Left ventricle myocardium inferior (tissue), 1 donor: ENCODE measurements at regions not wholly inside any gene's neighbourhood (a gene's known extent, or its start where the extent isn't known, plus 50 kb on each side); places are given as distances from the start of the nearest gene placed in this dataset.

ENCODE experiments used
- DNase-seq: peaks from one replicate; pipeline ENCODE4 v3.0.0-alpha.2; 2020
- H3K27ac ChIP-seq: fragments of 200-600 bp; replicated peaks from 2 replicates; pipeline ENCODE4 v1.8.0; 2021
- H3K27me3 ChIP-seq: fragments of 200-600 bp; 2 replicates; pipeline ENCODE4 v1.8.0; 2021; ENCODE audit warnings: low read depth
- H3K36me3 ChIP-seq: fragments of 200-600 bp; 2 replicates; pipeline ENCODE4 v1.8.0; 2021
- H3K4me1 ChIP-seq: fragments of 200-600 bp; 2 replicates; pipeline ENCODE4 v1.8.0; 2021
- H3K4me3 ChIP-seq: fragments of 200-600 bp; 2 replicates; pipeline ENCODE4 v1.8.0; 2021; ENCODE audit warnings: mild to moderate bottlenecking, moderate library complexity
- H3K9me3 ChIP-seq: fragments of 200-600 bp; replicated peaks from 2 replicates; pipeline ENCODE4 v1.8.0; 2021
- intact Hi-C: fragments of 100-400 bp; cut with micrococcal nuclease; formaldehyde crosslinking; loops from one replicate; pipeline ENCODE4 v1.11.0; 2022
- TF ChIP-seq, protein P1 (sequence below): fragments of 200-600 bp; IDR thresholded peaks from 2 replicates; pipeline ENCODE4 v1.8.0; 2021; ENCODE audit warnings: antibody characterized with exemption, mild to moderate bottlenecking, borderline replicate concordance
- donor health status: DM: no; HTN: yes; CAD: no; lungs with severe emphysema.

DNA sequence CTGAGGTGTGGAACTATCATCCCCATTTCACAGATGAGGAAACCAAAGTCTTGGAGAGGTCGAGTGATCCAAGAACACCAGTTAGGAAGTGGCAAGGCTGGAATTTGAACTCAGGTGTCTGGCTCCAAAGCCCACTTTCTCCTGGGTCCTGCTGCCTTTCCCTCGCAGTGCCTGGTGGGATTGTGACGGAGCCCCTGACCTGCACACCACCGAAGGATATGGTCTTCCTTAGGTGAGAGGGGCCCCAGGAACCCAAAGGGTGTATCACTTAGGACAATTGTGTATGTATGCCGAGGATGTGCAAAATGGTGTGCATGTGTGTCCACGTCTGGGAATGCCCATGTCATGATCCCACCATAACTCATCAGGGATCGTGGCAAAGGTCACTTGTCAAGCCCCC lies 392.7 kb downstream of the MATN1 start:
- Histone ChIP-seq H3K4me3 (no peak overlapping the region), H3K27ac (no peak overlapping the region), H3K9me3 (no peaks in the 10 kb centered on the region), H3K4me1 (no peaks in the 10 kb centered on the region), H3K27me3 (peaks cover 69% of the 10 kb centered on the region), H3K36me3 (no peaks in the 10 kb centered on the region)
- TF ChIP-seq, protein P1, sequence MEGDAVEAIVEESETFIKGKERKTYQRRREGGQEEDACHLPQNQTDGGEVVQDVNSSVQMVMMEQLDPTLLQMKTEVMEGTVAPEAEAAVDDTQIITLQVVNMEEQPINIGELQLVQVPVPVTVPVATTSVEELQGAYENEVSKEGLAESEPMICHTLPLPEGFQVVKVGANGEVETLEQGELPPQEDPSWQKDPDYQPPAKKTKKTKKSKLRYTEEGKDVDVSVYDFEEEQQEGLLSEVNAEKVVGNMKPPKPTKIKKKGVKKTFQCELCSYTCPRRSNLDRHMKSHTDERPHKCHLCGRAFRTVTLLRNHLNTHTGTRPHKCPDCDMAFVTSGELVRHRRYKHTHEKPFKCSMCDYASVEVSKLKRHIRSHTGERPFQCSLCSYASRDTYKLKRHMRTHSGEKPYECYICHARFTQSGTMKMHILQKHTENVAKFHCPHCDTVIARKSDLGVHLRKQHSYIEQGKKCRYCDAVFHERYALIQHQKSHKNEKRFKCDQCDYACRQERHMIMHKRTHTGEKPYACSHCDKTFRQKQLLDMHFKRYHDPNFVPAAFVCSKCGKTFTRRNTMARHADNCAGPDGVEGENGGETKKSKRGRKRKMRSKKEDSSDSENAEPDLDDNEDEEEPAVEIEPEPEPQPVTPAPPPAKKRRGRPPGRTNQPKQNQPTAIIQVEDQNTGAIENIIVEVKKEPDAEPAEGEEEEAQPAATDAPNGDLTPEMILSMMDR: no peak
- intact Hi-C loops: no loop called here
- no peak for DNase-seq

DNA sequence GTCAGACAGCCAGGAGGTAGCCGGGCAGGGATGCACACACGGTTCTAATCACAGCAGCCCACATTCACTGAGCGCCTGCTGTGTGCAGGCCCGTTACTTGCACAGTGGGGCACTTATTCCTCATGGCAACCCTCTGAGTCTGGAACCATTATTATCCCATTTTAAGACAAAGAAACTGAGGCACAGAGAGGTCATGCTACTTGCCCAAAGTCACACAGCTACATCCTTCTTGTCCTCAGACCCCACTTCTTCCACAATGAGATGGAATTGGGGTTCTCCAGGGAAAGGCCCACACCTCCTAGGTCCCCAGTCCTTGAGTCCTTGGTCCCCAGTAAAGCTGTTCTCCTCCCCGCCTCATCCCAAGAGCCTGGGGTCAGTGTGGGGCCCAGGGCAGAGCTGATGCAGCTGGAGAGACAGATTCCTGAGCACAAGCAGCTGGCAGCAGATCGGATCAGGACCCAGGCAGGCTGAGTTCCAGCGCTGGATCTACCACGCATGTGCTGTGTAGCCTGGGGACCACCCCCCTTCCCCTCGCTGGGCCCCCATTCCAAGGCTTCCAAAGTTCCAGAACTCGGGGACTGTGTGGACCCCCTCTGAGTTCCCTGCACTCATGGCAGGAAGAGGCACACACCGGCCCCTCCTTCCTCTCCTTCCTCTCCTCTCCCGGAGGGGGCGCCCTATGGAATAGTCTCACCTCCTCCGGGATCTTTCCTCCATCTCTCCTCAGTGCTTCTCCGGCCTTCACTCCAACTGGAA lies 393.4 kb downstream of the MATN1 start:
- intact Hi-C loops: no loop called here
- TF ChIP-seq, protein P1: no peak
- no peak overlapping the region for H3K27ac ChIP-seq
- peaks cover 75% of the 10 kb centered on the region for H3K27me3 ChIP-seq
- H3K36me3 ChIP-seq: no peaks in the 10 kb centered on the region
- no peaks in the 10 kb centered on the region for H3K9me3 ChIP-seq
- H3K4me3 ChIP-seq: no peak overlapping the region
- DNase-seq: no peak
- H3K4me1 ChIP-seq: no peaks in the 10 kb centered on the region

DNA sequence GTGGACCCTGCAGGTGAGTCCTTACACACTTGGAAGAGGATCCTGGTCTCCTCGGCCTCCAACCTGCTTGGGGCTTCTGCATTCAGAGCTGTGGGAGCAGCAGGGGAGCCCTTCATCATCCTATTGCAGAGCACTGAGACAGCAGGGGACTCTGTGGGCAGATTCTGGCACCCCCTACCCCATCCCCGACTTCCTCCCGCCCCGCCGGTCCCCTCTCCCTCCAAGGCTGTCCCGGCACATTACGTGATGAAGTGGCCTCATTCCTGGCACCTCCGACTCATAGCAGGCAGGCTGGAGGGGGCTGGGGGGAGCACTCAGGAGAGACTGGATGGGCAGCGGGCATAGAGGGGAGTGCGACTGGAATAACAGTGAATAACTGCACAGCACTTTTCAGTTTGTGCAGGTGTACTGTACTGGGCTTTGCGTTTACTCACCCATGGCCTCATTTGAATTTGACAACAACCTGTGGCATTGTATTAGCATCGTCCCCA lies 394.1 kb downstream of the MATN1 start:
- Histone ChIP-seq H3K36me3 (no peaks in the 10 kb centered on the region), H3K27ac (no peak overlapping the region), H3K4me1 (no peaks in the 10 kb centered on the region), H3K9me3 (no peaks in the 10 kb centered on the region), H3K27me3 (peaks cover 82% of the 10 kb centered on the region), H3K4me3 (no peak overlapping the region)
- intact Hi-C loops: no loop called here
- TF ChIP-seq, protein P1: no peak
- DNase-seq: no peak

DNA sequence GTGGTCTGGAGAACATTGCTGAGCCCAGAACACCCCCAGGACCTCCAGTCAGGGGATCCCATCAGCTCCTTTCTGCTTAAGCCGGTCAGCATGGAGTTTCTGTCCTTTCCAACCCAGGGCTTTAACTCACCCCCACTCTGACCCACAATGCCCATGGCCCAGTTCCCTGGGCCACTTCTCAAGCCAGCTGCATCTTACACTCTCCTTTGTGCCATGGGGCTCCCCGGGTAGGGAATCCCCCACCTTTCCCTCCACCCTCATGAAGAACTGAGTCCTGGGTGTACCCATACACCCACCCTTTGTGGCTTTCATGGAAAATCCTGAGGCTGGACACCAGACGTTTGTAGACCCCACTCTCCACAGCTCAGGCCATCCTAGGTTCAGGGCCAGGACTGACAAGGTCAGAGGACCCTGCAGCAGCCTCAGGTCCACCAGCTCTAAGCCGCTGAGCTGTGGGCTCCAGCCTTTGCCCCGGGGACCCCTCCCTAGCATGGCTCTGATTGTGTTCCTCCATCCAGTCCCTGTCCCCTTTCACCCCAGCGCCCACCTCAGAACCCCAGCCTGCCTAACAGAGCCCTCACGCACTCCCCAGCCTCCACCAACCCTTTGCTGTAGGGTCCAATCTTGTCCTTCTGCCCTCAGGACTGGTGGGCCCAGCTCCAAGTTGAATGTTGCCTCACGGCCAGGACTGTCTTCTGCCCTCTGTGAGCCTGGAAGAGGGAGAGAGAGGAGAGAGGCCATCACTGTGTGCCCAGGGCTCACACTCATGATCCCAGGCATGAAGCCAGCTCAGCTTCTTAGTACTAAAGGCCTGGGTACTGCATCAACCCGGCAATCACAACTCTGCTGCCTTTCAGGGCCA lies 394.8 kb downstream of the MATN1 start:
- Histone ChIP-seq H3K36me3 (no peaks in the 10 kb centered on the region), H3K27me3 (peaks cover 89% of the 10 kb centered on the region), H3K4me1 (no peaks in the 10 kb centered on the region), H3K9me3 (no peaks in the 10 kb centered on the region), H3K4me3 (no peak overlapping the region), H3K27ac (no peak overlapping the region)
- no peak for DNase-seq
- intact Hi-C loops: no loop called here
- TF ChIP-seq, protein P1: no peak

DNA sequence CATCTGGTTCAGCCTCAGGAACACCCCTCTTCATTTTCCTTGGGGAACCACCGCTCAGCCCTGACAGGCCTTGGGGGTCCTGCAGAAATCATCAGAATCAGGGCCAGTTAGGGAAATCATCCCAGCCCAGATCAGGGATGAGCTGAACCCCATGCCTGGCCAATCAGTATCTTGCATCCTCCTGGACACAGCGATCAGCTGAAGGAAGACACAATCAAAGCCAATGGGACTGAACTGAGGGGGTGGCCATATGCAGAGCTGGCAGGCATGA lies 395.4 kb downstream of the MATN1 start:
- intact Hi-C loops: no loop called here
- H3K4me3 ChIP-seq: no peak overlapping the region
- H3K9me3 ChIP-seq: no peaks in the 10 kb centered on the region
- TF ChIP-seq, protein P1: no peak
- H3K36me3 ChIP-seq: no peaks in the 10 kb centered on the region
- H3K4me1 ChIP-seq: no peaks in the 10 kb centered on the region
- peaks cover 92% of the 10 kb centered on the region for H3K27me3 ChIP-seq
- no peak for DNase-seq
- H3K27ac ChIP-seq: no peak overlapping the region
